ENCODE measurements at regions not wholly inside any gene's neighbourhood (a gene's known extent, or its start where the extent isn't known, plus 50 kb on each side); places are given as distances from the start of the nearest gene placed in this dataset.

DNA sequence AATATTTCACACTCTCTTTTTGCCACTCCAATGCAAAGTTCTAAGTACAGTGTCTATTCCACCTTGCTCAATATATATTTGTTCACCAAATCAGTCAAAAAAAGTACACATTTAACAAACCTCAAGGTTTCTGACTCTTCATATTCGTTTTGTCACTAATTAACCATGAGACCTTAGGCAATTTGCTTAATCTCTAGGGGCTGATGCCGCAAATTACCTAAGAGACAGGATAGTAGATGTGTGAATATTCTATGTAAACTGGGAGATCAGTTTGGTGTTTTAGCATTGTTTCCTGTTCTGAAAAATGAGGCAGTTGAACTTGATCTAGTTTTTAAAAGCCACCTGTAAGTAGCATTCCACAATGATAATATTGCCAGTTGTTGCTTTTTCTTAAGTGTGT lies 182.5 kb upstream of the KCNH8 start:
- TF ChIP-seq, protein P1, sequence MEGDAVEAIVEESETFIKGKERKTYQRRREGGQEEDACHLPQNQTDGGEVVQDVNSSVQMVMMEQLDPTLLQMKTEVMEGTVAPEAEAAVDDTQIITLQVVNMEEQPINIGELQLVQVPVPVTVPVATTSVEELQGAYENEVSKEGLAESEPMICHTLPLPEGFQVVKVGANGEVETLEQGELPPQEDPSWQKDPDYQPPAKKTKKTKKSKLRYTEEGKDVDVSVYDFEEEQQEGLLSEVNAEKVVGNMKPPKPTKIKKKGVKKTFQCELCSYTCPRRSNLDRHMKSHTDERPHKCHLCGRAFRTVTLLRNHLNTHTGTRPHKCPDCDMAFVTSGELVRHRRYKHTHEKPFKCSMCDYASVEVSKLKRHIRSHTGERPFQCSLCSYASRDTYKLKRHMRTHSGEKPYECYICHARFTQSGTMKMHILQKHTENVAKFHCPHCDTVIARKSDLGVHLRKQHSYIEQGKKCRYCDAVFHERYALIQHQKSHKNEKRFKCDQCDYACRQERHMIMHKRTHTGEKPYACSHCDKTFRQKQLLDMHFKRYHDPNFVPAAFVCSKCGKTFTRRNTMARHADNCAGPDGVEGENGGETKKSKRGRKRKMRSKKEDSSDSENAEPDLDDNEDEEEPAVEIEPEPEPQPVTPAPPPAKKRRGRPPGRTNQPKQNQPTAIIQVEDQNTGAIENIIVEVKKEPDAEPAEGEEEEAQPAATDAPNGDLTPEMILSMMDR (optimal IDR thresholded peaks at IDR 0.05 in 1 of 3, IDR thresholded peaks at IDR 0.05 in 1 of 3, conservative IDR thresholded peaks at IDR 0.05 in 1 of 3; ENCODE audit: extremely low read depth in 1 of 3, insufficient read depth in 2 of 3, low read length in 3 of 3): no peak
- no peak for TF ChIP-seq EZH2 (IDR thresholded peaks at IDR 0.05; ENCODE audit: low read length)
- no peak for FAIRE-seq
- no peak for DNase-seq (ENCODE audit: low read depth, low spot score)

DNA sequence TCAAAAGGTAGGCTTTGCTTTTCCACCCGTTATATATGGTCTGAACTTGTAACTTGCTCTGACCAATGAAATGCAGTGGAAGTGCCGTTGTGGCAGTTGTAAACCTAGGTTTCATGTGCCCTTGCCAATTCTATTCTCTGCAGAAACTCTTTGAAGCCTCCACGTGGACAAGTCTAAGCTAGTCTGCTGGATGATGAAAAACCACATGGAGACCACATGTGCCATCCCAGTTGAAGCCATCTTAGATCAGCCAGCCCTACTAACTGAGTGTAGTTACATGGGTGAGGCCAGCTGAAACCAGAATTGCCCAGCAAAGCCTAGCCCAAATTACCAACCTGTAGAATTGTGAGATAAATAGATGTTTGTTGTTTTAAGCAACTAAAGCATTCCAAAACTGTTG lies 183.7 kb upstream of the KCNH8 start:
- H3K27me3 ChIP-seq (ENCODE audit: control insufficient read depth, extremely low read depth, insufficient read depth, low read length): no peaks in the 10 kb centered on the region
- H3K9me3 ChIP-seq (ENCODE audit: control insufficient read depth, low read depth, low read length): no peaks in the 10 kb centered on the region
- no peak for FAIRE-seq

More for the DNA sequence above, 182.5 kb upstream of the KCNH8 start:
- H3K4me3 ChIP-seq (ENCODE audit: control insufficient read depth in 2 of 3, extremely low read depth in 1 of 3, insufficient read depth in 2 of 3, low read depth in 1 of 3, low read length in 3 of 3): no peak overlapping the region
- no peak overlapping the region for H3K9ac ChIP-seq (ENCODE audit: control insufficient read depth, extremely low read depth, insufficient read depth, low read length)
- H3K27me3 ChIP-seq (ENCODE audit: control insufficient read depth, extremely low read depth, insufficient read depth, low read length): no peaks in the 10 kb centered on the region
- no peaks in the 10 kb centered on the region for H3K4me1 ChIP-seq (ENCODE audit: control insufficient read depth, extremely low read depth, insufficient read depth, low read length)
- no peaks in the 10 kb centered on the region for H3K9me3 ChIP-seq (ENCODE audit: control insufficient read depth, low read depth, low read length)
- H2AFZ ChIP-seq (ENCODE audit: control insufficient read depth, low read length): no peak overlapping the region
- dilution Hi-C loops (cut with MboI; ENCODE audit: extremely low pct_ligation_motif_present, low sequenced_read_pairs): no loop called here
- no peak overlapping the region for H3K27ac ChIP-seq (ENCODE audit: control insufficient read depth, insufficient read depth, low read length)
- no peak overlapping the region for H3K4me2 ChIP-seq (ENCODE audit: control insufficient read depth, extremely low read depth, insufficient read depth, low read depth, low read length)
- no peaks in the 10 kb centered on the region for H3K36me3 ChIP-seq (ENCODE audit: control insufficient read depth in 2 of 2, extremely low read depth in 1 of 2, insufficient read depth in 2 of 2, low read length in 2 of 2)
- no peaks in the 10 kb centered on the region for H3K9me1 ChIP-seq (ENCODE audit: control insufficient read depth, extremely low read depth, insufficient read depth, low read length)
- H4K20me1 ChIP-seq (ENCODE audit: control insufficient read depth, extremely low read depth, insufficient read depth, low read length): no peaks in the 10 kb centered on the region
- H3K79me2 ChIP-seq (ENCODE audit: control insufficient read depth, insufficient read depth, low read length): no peaks in the 10 kb centered on the region

More for the DNA sequence above, 183.7 kb upstream of the KCNH8 start:
- Histone ChIP-seq H3K4me3 (ENCODE audit: control insufficient read depth in 2 of 3, extremely low read depth in 1 of 3, insufficient read depth in 2 of 3, low read depth in 1 of 3, low read length in 3 of 3) (no peak overlapping the region), H3K36me3 (ENCODE audit: control insufficient read depth in 2 of 2, extremely low read depth in 1 of 2, insufficient read depth in 2 of 2, low read length in 2 of 2) (no peaks in the 10 kb centered on the region), H3K9ac (ENCODE audit: control insufficient read depth, extremely low read depth, insufficient read depth, low read length) (no peak overlapping the region), H3K9me1 (ENCODE audit: control insufficient read depth, extremely low read depth, insufficient read depth, low read length) (no peaks in the 10 kb centered on the region), H3K79me2 (ENCODE audit: control insufficient read depth, insufficient read depth, low read length) (no peaks in the 10 kb centered on the region), H3K4me2 (ENCODE audit: control insufficient read depth, extremely low read depth, insufficient read depth, low read depth, low read length) (no peak overlapping the region), H3K27ac (ENCODE audit: control insufficient read depth, insufficient read depth, low read length) (no peak overlapping the region), H2AFZ (ENCODE audit: control insufficient read depth, low read length) (no peak overlapping the region), H4K20me1 (ENCODE audit: control insufficient read depth, extremely low read depth, insufficient read depth, low read length) (no peaks in the 10 kb centered on the region), H3K4me1 (ENCODE audit: control insufficient read depth, extremely low read depth, insufficient read depth, low read length) (no peaks in the 10 kb centered on the region)
- no peak for DNase-seq (ENCODE audit: low read depth, low spot score)
- no peak for TF ChIP-seq EZH2 (IDR thresholded peaks at IDR 0.05; ENCODE audit: low read length)
- TF ChIP-seq, protein P1 (optimal IDR thresholded peaks at IDR 0.05 in 1 of 3, IDR thresholded peaks at IDR 0.05 in 1 of 3, conservative IDR thresholded peaks at IDR 0.05 in 1 of 3; ENCODE audit: extremely low read depth in 1 of 3, insufficient read depth in 2 of 3, low read length in 3 of 3): no peak
- dilution Hi-C loops (cut with MboI; ENCODE audit: extremely low pct_ligation_motif_present, low sequenced_read_pairs): no loop called here

All from keratinocyte (primary cell).